ENCODE measurements at regions not wholly inside any gene's neighbourhood (a gene's known extent, or its start where the extent isn't known, plus 50 kb on each side); places are given as distances from the start of the nearest gene placed in this dataset.

DNA sequence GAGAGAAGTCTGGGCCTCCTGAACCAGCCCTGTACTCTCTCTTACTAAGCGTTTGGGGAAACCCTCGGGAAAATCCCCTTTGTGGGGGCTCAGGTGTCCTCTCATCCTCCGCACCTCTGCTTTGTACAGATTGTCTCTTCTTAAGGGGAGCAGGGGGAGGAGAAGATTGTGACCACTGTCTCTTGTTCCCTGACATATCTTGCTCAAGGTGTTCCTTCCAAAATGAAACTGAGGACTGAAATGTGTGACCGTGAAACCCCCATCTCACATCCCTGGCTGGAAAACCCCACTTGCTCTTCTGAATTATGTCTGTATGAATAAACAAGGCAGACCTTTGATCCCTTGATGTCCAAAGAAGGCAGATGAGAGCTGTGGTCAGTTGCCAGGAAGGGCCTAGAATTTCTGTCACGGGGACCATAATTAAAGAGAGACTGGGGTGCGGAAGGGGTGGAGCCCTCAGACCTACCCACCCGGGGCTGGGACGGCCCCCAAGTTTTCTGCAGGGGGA is 369.8 kb downstream of the AACS start:
- DNase-seq (ENCODE audit: low spot score) = no peak

DNA sequence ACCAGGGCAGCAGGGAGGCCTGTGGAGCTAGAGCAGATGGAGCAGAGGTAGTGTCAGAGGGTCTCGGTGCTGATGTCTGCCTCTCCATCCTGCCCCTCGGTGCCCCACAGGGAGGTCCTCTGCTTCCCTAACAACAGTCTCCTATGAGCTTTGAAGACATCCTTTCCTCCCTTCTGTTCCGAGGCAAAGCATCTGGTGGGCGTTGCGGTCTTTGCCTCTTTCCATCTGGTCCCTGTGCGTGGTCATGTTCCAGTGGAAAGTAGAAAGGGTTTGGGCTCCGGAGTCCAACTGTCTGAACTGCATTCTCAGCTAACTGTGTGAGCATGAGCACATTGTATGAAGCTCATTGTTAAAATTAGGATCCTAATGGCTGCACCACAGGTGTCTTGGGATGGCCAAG is 370.6 kb downstream of the AACS start:
- no peak for DNase-seq (ENCODE audit: low spot score)

DNA sequence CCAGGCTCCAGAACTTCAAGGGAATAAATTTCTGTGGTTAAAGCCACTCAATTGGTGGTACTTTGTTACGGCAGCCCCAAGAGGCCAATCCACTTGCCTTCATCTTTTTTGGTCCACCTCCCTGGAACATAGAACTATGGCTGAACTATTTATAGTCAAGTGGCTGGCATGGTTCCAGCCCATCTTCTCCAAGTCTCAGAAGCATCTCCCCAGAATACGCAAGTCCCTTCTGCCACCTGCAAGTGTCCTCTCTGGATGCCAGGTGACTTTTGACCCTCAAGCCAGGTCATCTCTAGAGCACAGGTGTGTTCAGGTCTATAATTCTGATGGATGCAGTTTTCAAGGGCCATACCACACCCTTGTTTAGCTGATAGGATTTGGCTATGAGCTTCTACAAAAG is 371.5 kb downstream of the AACS start:
- no peak for DNase-seq (ENCODE audit: low spot score)

DNA sequence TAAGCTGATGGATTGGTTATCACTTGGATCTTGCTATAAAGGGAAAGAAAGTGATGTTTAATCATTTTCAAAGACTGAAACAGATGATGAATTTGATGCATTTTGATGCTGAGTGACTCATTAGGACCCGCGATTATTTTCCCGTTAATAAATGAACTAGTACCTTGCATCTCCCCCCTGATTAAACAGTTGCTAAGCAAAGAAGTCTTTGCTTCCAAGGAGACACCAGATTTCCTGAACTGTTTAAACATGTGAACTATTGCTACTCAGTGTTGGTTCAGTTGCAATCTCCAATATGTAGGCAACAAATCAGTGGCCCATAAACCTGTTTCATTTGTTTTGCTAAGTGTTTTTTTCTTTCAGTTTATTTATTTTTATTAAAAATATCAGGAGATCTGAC is 375.2 kb downstream of the AACS start:
- DNase-seq (ENCODE audit: low spot score) = no peak

DNA sequence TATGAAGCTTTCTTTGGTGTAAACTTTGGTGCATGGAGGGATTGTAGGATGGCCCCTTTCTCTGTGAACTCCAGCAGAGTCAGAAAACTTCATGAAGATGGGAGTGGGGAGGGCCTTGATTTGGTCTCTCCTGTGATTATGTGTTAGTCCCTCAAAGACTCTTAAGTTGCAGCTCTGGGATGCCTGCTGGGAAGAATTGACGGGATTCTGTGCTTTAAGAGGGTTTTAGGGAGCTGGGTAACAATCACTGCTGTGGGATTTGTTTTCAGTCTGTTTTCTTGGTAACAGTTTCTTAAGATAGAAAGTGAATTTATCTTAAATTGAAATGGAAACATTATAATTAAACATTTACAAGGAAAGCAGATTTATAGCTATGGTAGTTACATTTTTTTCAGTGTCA is 378.1 kb downstream of the AACS start:
- no peak for DNase-seq (ENCODE audit: low spot score)

DNA sequence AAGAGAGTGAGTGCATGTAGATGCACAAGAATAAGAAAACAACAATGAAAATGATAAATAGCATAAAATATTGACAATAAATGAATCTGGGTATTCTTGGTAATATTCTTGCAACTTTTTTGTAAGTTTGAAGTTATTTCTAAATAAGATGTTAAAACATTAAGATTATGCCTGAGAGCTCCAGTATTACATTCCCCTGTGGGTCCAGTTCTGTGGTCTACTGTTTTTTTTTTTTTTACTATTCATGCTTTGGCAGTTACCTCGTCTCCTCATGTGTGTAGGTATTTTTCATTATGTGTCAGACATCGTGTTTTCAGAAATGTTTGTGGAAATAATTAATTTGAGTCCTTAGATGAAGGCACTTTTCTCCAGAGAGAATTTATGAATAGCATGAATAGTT is 386.2 kb downstream of the AACS start:
- no peak for DNase-seq (ENCODE audit: low spot score)

DNA sequence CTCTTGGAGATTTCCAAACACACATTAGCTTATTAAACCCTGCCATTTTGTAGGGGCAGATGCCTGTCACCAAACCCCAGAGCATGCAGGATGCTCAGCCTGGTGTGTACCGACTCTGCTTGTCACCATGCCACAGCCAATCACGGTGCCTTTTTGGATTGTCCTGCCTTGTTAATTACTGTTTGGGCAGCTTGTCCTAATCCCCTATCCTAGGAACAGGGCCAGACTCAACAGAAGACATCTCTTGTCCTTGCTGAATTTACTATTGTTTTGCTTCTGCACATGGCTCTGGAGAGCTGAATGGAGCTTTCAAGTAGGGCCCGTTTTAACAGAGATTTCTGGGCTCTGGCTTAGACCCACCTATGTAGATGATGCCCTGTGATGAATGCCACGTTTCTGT is 388.5 kb downstream of the AACS start:
- no peak for DNase-seq (ENCODE audit: low spot score)

DNA sequence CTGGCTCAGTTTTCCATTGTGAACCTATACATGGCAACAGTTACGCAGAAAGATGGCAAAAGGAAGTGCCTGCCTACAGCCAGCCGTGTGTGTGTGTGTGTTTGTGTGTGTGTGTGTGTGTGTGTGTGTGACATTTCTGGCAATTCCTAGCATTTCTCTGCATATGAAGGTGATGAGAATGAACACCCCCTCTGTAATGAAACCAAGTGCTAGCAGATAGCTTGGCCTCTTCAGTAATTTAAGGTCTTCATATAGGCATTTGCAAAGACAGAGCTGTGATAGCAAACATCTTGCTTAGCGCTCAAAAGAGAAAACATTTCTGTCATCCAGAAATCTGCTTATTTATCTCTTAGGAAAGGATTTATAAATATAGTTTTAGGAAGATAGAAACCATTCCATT is 389.1 kb downstream of the AACS start:
- no peak for DNase-seq (ENCODE audit: low spot score)

DNA sequence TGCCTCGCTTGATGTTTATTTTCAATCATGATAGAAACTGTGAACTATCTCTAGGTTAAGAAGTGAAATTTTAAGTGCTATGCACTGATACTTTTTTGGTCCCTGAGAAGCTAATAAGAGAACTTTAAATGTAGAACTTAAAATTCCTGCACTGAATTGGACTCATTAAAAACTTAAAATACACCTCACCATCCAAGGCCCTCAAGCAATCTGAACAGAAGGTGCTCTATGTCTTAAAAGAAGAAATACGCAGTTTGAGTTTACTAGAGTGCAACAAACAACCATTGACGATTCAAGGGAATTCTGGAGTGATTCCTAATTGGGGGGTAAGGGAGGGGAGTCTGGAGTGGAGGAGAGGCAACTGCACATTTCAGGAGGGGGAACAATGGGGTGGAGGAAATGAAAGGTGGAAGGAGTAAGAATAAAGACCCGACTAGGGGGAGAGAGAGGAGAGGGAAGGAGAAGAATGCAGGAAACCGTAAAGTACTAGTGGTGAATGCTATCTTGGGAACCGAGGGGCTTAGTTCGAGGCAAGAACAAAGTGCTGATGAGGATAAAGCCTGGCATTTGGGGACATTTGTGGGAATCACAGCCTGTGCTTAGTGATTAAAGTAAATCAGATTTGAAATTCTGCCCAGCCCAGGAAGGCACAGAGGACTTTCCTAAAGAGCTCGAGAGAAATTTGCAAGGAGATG is 389.7 kb downstream of the AACS start:
- DNase-seq (ENCODE audit: low spot score) = no peak

DNA sequence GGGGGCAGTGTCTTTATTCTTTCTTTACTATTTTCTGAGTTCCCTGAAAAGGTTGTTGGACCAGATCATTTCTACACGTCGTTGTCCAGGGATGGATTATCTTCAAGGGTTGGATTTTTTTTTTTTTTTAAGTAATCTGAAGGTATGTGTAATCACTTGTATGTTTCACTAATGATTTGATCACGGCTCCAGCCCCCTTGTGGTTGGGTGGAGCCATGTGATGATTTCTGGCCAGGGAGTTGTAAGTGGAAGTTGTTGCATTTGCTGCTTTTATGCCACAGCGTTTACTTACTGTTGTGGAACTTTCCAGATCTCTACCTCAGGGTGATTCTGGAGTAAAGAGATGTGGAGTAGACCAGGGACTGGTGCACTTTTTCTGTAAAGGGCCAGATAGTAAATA is 390.3 kb downstream of the AACS start:
- DNase-seq (ENCODE audit: low spot score) = peak; percentile 17

DNA sequence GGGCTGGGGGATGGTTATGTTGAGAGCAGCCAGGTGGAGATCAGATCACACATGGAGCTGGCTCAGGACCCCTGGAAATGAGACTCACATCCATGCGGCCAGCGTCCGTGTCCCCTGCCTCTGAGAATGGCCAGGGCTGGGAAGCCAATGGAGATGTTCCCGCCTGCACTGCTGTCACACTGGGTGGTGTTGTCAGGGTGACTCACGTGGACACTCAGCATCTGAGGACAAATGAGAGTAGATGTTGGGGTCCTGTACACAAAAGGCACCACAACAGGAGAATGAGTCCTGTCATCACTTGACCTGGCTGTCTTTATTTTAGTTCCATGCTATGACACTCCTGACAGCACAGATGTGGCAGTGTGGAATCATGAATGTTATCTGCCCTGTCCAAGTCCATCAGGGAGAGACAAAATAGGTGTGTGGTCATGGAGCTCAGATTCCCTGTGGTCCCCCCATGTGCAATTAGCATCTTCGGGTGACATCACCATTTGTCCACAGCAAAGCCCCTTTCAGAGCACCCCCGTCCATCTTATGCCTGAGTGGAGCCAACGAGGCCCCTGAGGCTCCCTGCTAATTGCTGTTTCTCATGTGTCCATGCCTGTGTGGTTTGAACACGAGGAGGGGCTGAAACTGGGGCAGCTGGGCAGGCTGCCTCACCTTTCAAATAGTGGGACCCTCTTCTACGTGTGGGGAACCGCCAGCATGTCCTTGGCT is 393.5 kb downstream of the AACS start:
- DNase-seq (ENCODE audit: low spot score) = no peak

DNA sequence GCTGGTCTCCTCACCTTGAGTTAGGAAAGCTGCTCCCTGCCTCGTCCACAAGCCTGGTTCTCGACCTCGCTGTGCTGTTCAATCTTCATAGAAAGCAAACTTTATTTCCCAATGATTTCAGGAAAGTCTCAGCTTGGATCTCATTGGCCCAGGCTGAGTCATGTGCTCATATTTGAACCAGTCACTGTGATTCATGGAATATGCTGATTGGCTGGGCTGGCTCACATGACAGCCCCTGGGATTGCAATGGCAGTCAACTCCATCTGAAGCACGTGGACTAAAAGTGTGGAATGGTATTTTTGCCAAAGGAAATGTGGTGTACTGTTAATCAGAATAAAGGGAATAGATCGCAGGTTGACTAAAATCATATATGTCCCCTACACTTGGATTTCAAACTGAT is 396.6 kb downstream of the AACS start:
- DNase-seq (ENCODE audit: low spot score) = no peak

DNA sequence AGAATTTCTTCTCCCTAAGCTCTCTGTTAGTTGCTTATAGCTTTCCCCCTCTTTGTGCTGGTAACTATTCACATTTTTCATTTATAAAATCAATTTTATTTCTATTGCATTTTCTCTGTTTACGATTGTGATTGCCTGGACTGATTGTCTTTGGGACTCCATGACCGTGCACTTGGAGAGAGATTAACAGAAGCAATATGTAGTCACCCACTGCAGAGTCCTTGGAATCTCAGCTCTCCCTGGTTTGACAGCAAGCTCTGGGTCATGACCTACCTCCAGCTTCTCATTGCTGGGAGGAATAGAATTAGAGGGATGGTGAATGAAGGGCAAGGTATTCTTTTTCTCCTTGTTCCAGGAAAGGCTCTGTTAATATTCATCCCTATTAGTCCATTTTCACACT is 398.2 kb downstream of the AACS start:
- DNase-seq (ENCODE audit: low spot score) = no peak

DNA sequence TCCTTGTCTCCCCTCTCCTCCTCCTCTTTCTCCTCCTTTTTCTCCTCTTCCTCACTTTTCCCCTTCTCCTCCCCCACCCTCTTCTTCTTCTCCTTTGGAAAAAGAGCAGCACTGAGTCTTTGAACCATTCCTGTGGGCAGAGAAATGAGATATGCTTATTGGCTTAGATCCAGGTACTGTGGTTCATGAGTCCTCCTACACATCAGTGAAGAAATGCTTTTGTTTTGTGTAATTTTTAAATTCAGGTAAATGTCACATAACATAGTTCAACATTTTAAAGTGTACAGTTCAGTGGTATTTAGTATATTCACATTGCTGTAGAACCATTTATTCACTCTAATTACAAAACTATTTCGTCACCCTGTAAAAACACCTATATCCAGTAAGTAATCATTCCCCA is 402.1 kb downstream of the AACS start:
- no peak for DNase-seq (ENCODE audit: low spot score)

DNA sequence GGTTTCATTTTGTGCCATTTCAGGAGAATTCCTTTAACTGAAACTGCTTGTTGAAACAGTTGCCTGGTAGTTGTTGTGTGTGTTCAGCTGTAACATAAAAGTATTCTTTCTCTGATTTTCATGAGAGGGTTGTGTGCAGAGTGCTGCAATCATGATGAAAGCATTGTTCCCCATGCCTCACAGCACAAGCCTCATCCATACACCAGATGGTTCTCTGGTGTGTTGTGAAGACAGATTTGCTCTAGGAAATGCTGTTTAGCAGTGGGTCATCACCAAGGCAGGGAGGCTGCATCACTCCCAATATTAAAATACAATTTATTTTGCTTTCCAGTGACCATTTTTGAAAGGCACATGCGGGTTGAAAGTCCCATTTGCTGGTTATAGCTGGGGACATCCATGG is 404.4 kb downstream of the AACS start:
- no peak for DNase-seq (ENCODE audit: low spot score)

DNA sequence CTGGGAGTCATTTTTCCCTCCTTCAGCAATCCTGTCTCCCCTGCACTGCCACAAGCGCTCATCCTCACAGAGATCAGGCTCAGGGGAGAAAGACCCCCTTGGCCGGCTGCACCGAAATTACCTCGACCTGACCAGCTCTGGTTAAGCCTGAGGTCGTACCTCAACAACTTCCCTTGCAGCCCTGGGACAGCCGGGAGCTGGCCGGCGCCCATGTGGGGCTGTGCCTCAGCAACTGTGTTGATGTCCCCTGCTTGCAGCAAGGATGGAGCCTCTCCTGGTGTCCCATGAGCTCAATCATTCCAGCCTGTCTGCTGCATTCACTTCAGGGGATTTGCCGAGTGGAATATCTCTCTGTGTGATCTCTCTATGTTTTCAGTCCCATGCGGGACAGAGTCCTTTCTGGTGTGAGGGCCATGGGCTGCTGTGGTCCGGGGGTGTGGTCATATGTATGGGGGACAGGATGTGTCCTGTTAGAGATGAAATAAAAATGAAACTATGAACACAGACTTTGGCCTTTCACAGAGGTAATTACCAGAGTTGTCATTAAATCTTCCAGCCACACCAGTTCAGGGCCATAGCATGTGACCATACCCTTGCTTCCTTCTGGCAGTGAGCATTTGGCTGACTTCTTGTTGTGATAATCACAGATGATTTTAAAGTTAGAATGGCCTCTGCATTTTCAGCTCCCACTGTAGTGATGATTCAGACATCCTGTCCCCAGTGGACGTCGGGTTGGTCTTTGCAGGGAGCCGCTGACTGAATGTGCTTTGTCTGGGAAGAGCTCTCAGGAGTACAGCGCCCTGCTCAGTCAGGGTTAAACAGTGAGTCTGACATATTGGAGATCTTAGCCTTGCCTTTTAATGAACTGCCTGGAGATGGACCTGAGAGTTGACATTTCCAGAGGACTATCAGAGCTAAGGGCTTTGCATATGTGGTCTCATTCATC is 405.9 kb downstream of the AACS start:
- no peak for DNase-seq (ENCODE audit: low spot score)

DNA sequence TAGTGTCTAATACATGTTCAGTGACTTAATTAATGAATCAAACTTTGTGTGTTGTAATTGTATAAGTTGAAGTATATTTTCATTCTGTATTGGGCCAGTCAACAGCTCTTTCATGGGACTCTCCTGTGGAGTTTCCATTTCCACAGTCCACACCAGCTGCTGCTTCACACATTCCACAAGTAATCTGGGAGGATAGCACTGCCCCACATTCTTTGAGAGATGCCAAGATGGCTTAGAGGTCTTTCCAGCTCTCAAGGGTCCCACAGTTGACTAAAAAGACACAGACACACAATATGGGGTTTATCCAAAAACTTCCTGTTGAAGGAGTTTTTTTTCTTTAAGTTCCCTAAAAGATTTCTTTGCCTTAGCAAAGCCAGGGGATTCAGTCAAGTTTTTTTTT is 408.3 kb downstream of the AACS start:
- DNase-seq (ENCODE audit: low spot score) = no peak

DNA sequence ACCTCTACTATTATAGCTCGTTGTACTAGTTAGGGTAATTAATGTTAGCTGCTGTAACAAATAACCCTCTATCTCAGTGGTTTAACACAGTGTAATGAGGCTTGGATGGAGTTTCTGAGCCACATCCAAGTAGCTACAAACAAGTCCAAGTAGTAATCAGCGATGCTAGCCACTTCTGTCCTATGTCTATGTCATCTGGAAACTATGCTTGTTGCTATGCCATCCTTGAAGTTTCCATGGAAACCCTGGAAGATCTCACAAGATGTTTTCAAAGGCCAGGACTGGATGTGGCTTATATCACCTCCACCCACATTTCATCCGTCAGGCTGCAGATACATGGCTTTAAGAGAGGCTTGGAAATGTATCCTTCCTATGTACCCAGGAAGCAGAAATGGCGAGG is 422.1 kb downstream of the AACS start:
- no peak for DNase-seq (ENCODE audit: low spot score)

DNA sequence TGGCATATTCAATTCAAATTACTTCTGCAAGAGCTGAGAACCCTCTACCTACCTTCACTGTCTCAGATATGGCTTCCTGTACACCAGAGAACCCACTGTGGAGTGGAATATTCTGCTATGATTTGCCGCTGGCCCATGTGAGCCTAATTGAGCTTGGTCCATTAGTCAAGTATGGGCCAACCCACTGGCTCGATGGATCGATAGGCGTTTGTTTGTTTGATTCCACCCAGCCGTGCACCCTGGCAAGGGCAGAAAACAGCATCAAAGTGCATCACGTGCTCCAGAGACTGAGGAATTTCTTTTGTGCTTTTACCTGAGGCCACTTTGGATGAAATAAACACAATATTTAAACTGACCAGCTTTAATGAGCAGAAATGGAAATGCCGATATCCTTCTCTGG is 426.3 kb downstream of the AACS start:
- no peak for DNase-seq (ENCODE audit: low spot score)

DNA sequence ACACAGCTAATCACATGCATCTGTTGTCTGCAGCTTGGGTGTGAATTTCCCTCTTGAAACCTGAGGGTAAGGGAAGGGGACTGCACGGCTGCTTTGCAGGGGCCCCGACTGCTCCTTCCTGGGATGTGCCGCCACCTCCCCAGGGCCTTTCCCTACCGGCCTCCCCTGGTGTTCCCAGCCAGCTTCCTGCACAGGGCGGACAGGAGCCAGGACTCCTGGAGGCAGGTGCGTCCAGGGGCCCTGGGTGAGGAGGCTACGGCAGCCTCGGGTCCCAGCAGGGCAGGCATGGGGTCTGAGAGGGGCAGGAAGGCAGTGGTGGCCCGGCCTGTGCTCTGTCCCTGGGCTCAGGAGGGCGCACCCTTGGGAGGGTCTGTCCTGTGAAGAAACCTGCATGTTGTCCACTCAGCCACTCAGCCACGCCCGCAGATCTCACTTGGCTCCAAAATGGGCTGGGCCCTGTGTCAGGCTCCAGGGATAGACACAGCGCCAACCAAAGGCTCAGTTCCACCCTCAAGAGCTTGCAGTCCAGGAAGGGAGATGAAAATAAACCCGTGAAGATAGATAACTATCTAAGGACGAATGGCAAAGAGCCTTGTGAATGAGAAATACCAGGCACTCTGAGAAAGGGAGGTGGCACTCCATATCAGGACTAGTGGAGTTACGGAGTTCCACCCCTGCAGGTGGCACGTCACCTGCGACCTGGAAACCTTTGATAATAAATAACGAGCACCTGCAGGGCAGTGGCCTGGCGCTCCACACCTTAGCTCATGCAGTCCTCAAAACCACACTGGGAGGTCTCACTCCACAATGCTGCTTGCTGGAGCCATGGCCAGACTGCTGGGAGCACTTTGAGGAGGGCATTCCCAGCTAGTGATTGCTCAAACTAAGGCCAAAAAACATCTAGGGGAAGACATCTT is 427.4 kb downstream of the AACS start:
- DNase-seq (ENCODE audit: low spot score) = no peak

DNA sequence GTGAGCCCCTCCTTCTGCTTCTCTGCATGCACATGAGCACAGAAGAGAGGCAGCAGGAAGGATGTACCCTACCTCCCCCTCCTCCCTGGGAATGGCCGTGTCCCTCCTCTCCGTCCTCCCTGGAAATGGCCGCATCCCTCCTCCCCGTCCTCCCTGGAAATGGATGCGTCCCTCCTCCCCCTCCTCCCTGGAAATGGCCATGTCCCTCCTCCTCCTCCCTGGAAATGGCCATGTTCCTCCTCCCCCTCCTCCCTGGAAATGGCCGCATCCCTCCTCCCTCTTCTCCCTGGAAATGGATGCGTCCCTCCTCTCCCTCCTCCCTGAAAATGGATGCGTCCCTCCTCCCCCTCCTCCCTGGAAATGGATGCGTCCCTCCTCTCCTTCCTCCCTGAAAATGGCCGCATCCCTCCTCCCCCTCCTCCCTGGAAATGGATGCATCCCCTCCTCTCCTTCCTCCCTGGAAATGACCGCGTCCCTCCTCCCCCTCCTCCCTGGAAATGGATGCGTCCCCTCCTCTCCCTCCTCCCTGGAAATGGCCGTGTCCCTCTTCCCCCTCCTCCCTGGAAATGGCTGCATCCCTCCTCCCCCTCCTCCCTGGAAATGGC is 428.6 kb downstream of the AACS start:
- DNase-seq (ENCODE audit: low spot score) = no peak

Measured in NAMALWA (cell line).